PC-3 (cell line): ENCODE measurements at regions not wholly inside any gene's neighbourhood (a gene's known extent, or its start where the extent isn't known, plus 50 kb on each side); places are given as distances from the start of the nearest gene placed in this dataset.
"Not testable (repeated sequence)": the region's sequence is repeated elsewhere in the genome, so short reads cannot be mapped to it uniquely, and the experiment has no call there.

Experiments used
- ATAC-seq: fragments of 200-7000 bp; cut with Tn5 transposase; 2 replicates; pipeline ENCODE4 v1.9.1; 2020; ENCODE audit warnings: mild to moderate bottlenecking, moderate library complexity
- BruUV-seq: library from RNA; stranded (reverse); fragments of 400-500 nt; replicated peaks from 2 replicates; lab custom pipeline; 2021; lab: Mats Ljungman, UMichigan
- CTCF ChIA-PET: fragments of 300-600 bp; sonication (Branson Sonifier 250); formaldehyde crosslinking; loops from one replicate; lab custom pipeline; 2022; ENCODE audit warnings: antibody characterized with exemption; lab: Charles Lee
- POLR2A ChIA-PET: fragments of 300-600 bp; sonication (Branson Sonifier 250); formaldehyde crosslinking; loops from one replicate; lab custom pipeline; 2022; ENCODE audit warnings: antibody characterized with exemption; ENCODE audit not compliant: unreplicated experiment; lab: Charles Lee
- DNase-seq: peaks from one replicate; pipeline ENCODE4 v3.0.0-alpha.2; 2015
- H2AFZ ChIP-seq: fragments of 300-600 bp; sonication (generic); 2 replicates; pipeline ENCODE4 v1.6.0; 2016; ENCODE audit warnings: antibody characterized with exemption, low read length
- H3F3A ChIP-seq: fragments of 300-600 bp; sonication (generic); one replicate; pipeline ENCODE4 v1.6.0; 2017; ENCODE audit warnings: antibody characterized with exemption, low read length, control low read depth, mild to moderate bottlenecking; ENCODE audit not compliant: unreplicated experiment
- H3K27ac ChIP-seq: fragments of 300-600 bp; sonication (generic); 2 replicates; pipeline ENCODE4 v1.5.1; 2016; ENCODE audit warnings: mild to moderate bottlenecking, low read length
- H3K27me3 ChIP-seq: fragments of 300-600 bp; sonication (generic); 2 replicates; pipeline ENCODE4 v1.6.1; 2016; ENCODE audit warnings: low read length, mixed read lengths
- H3K36me3 ChIP-seq: fragments of 300-600 bp; sonication (generic); 2 replicates; pipeline ENCODE4 v1.6.1; 2016; ENCODE audit warnings: low read depth, mixed run types, low read length, mixed read lengths
- H3K4me1 ChIP-seq: fragments of 300-600 bp; sonication (generic); 2 replicates; pipeline ENCODE4 v1.5.1; 2016; ENCODE audit warnings: low read length; ENCODE audit not compliant: insufficient read depth
- H3K4me2 ChIP-seq: fragments of 300-600 bp; sonication (generic); 2 replicates; pipeline ENCODE4 v1.6.0; 2016; ENCODE audit warnings: low read length
- H3K4me3 ChIP-seq: fragments of 300-600 bp; sonication (generic); 2 replicates; pipeline ENCODE4 v1.5.1; 2016; ENCODE audit warnings: mild to moderate bottlenecking, low read length, mixed read lengths
- H3K79me2 ChIP-seq: fragments of 300-600 bp; sonication (generic); 2 replicates; pipeline ENCODE4 v1.6.1; 2017; ENCODE audit warnings: low read length, mixed read lengths
- H3K9ac ChIP-seq: fragments of 300-600 bp; sonication (generic); 2 replicates; pipeline ENCODE4 v1.6.0; 2016; ENCODE audit warnings: mild to moderate bottlenecking, low read length
- H3K9me2 ChIP-seq: fragments of 300-600 bp; sonication (generic); replicated peaks from 2 replicates; pipeline ENCODE4 v1.6.1; 2016; ENCODE audit warnings: mixed run types, low read length, mixed read lengths
- H3K9me3 ChIP-seq: fragments of 300-600 bp; sonication (generic); 2 replicates; pipeline ENCODE4 v1.6.1; 2016; ENCODE audit warnings: low read length, mixed read lengths
- H4K20me1 ChIP-seq: fragments of 300-600 bp; sonication (generic); 2 replicates; pipeline ENCODE4 v1.6.1; 2016; ENCODE audit warnings: low read length, mixed read lengths
- EZH2 ChIP-seq: fragments of 300-600 bp; sonication (generic); IDR thresholded peaks from one replicate; pipeline ENCODE4 v1.6.1; 2017; ENCODE audit warnings: antibody characterized with exemption, mild to moderate bottlenecking, low read length; ENCODE audit not compliant: unreplicated experiment
- EZH2phosphoT487 ChIP-seq: fragments of 300-600 bp; sonication (generic); IDR thresholded peaks from 2 replicates; pipeline ENCODE4 v1.6.1; 2018; ENCODE audit warnings: mild to moderate bottlenecking, antibody characterized with exemption, low read length, borderline replicate concordance
- intact Hi-C: fragments of 100-400 bp; cut with micrococcal nuclease; formaldehyde crosslinking; loops from 2 replicates; pipeline ENCODE4 v1.9.0; 2023
- TF ChIP-seq, protein P1 (sequence below): fragments of 300-600 bp; sonication (generic); conservative IDR thresholded peaks from 2 replicates; pipeline ENCODE4 v1.5.1; 2017; ENCODE audit warnings: antibody characterized with exemption, low read depth, mild to moderate bottlenecking, low read length

DNA sequence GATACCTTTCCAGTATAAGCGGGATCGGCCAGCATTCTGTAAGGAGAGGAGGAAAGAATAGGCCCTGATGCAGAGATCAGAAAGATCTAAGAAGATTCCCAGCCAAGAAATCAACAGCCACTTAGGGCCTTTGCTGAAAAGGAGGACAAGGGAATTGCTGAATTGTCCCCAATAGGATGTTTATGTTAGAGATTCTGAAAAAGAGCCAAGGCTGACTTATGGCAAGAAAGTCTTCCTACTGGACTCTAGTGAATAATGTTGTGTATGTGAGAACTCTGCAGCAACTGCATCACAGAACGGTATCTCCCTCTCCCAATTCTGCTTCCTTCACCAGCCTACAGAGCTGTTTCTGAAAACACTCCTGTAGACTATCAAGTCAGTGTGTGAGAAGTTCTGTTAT lies 298.0 kb upstream of the CXADR start:
- CTCF ChIA-PET = no interaction called here
- no peaks in the 10 kb centered on the region for H3K79me2 ChIP-seq
- ATAC-seq (no peak), DNase-seq (no peak)
- no peaks in the 10 kb centered on the region for H3K9me2 ChIP-seq
- no peaks in the 10 kb centered on the region for H3K36me3 ChIP-seq
- H3K4me2 ChIP-seq = no peak overlapping the region
- no peaks in the 10 kb centered on the region for H4K20me1 ChIP-seq
- no peak overlapping the region for H3K9ac ChIP-seq
- TF ChIP-seq, protein P1, sequence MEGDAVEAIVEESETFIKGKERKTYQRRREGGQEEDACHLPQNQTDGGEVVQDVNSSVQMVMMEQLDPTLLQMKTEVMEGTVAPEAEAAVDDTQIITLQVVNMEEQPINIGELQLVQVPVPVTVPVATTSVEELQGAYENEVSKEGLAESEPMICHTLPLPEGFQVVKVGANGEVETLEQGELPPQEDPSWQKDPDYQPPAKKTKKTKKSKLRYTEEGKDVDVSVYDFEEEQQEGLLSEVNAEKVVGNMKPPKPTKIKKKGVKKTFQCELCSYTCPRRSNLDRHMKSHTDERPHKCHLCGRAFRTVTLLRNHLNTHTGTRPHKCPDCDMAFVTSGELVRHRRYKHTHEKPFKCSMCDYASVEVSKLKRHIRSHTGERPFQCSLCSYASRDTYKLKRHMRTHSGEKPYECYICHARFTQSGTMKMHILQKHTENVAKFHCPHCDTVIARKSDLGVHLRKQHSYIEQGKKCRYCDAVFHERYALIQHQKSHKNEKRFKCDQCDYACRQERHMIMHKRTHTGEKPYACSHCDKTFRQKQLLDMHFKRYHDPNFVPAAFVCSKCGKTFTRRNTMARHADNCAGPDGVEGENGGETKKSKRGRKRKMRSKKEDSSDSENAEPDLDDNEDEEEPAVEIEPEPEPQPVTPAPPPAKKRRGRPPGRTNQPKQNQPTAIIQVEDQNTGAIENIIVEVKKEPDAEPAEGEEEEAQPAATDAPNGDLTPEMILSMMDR = no peak
- TF ChIP-seq EZH2 (no peak), EZH2phosphoT487 (no peak)
- intact Hi-C loops = no loop called here
- no peaks in the 10 kb centered on the region for H3K27me3 ChIP-seq
- H3K4me3 ChIP-seq = no peak overlapping the region
- no peak overlapping the region for H2AFZ ChIP-seq
- POLR2A ChIA-PET = no interaction called here
- H3K27ac ChIP-seq = no peak overlapping the region
- H3K9me3 ChIP-seq = peaks cover 22% of the 10 kb centered on the region; the same call in 1 of the 2 replicates
- no peaks in the 10 kb centered on the region for H3K4me1 ChIP-seq
- H3F3A ChIP-seq = no peaks in the 10 kb centered on the region
- no TSS peak for BruUV-seq

DNA sequence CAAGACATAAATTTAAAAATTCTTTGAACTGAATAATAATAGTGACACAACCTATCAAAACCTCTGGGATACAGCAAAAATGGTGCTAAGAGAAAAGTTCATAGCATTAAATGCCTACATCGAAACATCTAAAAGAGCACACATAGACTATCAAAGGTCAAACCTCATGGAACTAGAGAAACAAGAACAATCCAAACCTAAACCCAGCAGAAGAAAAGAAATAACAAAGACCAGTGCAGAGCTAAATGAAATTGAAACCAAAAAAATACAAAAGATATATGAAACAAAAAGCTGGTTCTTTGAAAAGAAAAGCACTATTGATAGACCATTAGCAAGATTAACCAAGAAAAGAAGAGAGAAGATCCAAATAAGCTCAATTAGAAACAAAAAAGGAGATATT lies 293.8 kb upstream of the CXADR start:
- H4K20me1 ChIP-seq, H3K36me3 ChIP-seq, H2AFZ ChIP-seq, intact Hi-C loops, H3K79me2 ChIP-seq, H3K4me3 ChIP-seq, H3K9me2 ChIP-seq, H3K4me2 ChIP-seq, H3K27me3 ChIP-seq, H3F3A ChIP-seq, H3K9ac ChIP-seq, ATAC-seq, CTCF ChIA-PET, BruUV-seq, DNase-seq, POLR2A ChIA-PET, H3K27ac ChIP-seq, H3K4me1 ChIP-seq: not testable (repeated sequence)
- H3K9me3 ChIP-seq = peaks cover 11% of the 10 kb centered on the region; the same call in 1 of the 2 replicates

- Histone ChIP-seq H3K27ac (no peak overlapping the region), H2AFZ (no peak overlapping the region), H3F3A (no peaks in the 10 kb centered on the region), H3K9ac (no peak overlapping the region), H3K36me3 (no peaks in the 10 kb centered on the region), H4K20me1 (no peaks in the 10 kb centered on the region), H3K4me1 (no peaks in the 10 kb centered on the region), H3K4me3 (no peak overlapping the region), H3K27me3 (no peaks in the 10 kb centered on the region), H3K9me2 (no peaks in the 10 kb centered on the region), H3K79me2 (no peaks in the 10 kb centered on the region), H3K4me2 (no peak overlapping the region), H3K9me3 (peaks cover 44% of the 10 kb centered on the region)
- DNase-seq = no peak
- no peak for ATAC-seq
- intact Hi-C loops = no loop called here
- CTCF ChIA-PET = no interaction called here
- POLR2A ChIA-PET = no interaction called here
- TF ChIP-seq EZH2phosphoT487 (no peak), EZH2 (no peak)
- TF ChIP-seq, protein P1 = no peak
- no TSS peak for BruUV-seq
Observed at GRCh38 chr21:17231124-17231523, 281.7 kb upstream of the CXADR start.
